H1 (cell line): ENCODE measurements at regions not wholly inside any gene's neighbourhood (a gene's known extent, or its start where the extent isn't known, plus 50 kb on each side); places are given as distances from the start of the nearest gene placed in this dataset.

Source experiments
- KDM1A ChIP-seq: fragments of 200-600, 300-600 bp; sonication (generic); IDR thresholded peaks from 2 replicates; pipeline ENCODE4 v1.7.1; 2016; ENCODE audit warnings: mild to moderate bottlenecking, low read length, borderline replicate concordance
- SAP30 ChIP-seq: fragments of 300-600 bp; sonication (generic); IDR thresholded peaks from 2 replicates; pipeline ENCODE4 v1.7.1; 2012; ENCODE audit warnings: low read length, moderate library complexity, mild to moderate bottlenecking, inconsistent platforms; ENCODE audit not compliant: insufficient read depth, insufficient replicate concordance
- TF ChIP-seq, protein P1 (sequence below): IDR thresholded peaks from 2 replicates; pipeline ENCODE4 v1.6.1; 2012; ENCODE audit warnings: inconsistent platforms

DNA sequence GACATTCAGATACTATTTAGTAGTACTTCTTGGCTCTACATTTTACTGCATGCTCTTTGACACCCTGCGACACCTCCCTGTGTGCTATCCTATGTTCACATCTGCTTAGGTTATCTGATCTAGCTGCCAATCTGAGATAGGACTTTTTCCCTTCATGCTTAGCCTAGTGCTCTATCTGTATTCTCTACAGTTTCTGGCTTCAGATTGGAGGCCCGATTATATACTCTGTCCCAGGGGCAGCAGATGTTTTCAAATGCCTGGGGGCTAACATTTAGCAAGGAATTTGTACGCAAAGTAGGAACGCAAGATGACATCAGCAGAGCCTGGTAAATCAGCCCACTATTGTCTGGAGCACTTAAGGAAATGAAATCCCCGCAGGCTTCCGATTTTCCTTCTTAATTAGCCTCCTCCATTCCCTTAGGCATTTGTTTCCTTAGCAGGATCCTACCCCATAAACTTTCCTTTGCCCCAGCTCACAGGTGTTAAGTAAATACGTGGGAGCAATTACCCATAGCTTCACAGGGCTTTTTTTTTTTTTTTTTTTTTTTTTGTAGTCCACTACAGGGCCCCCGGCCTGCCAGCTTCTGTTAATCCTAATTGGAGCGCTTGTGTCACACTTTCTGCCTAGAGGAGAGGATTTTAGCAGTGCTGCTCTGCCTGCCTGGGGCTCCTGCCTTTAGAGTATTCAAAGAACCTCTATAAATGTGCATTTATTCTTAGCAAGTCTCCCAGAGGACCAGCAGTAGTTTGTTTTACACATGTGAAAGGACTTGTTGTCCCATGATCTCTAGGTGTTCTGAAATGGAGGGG is 61.1 kb upstream of the LPAR1 start (continued):
- TF ChIP-seq, protein P1, sequence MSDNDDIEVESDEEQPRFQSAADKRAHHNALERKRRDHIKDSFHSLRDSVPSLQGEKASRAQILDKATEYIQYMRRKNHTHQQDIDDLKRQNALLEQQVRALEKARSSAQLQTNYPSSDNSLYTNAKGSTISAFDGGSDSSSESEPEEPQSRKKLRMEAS: no peak
- TF ChIP-seq SAP30 (no peak), KDM1A (no peak)
